SU-DHL-6 (cell line): ENCODE measurements at regions not wholly inside any gene's neighbourhood (a gene's known extent, or its start where the extent isn't known, plus 50 kb on each side); places are given as distances from the start of the nearest gene placed in this dataset.

ENCODE experiments used
- H2AFZ ChIP-seq: fragments of 200-600 bp; sonication (generic); 2 replicates; pipeline ENCODE4 v1.6.1; 2014; ENCODE audit warnings: low read depth, mild to moderate bottlenecking, moderate library complexity, mixed read lengths, antibody characterized with exemption, low read length; ENCODE audit not compliant: severe bottlenecking
- H3F3A ChIP-seq: fragments of 200-600 bp; shearing (Covaris generic); 2 replicates; pipeline ENCODE4 v1.6.0; 2016; ENCODE audit warnings: antibody characterized with exemption, mild to moderate bottlenecking; ENCODE audit not compliant: insufficient read depth
- H3K27ac ChIP-seq: fragments of 200-600 bp; sonication (generic); 2 replicates; pipeline ENCODE4 v1.5.1; 2016; ENCODE audit warnings: low read depth, mild to moderate bottlenecking, low read length, moderate library complexity, mixed read lengths
- H3K27me3 ChIP-seq: fragments of 200-600 bp; sonication (generic), shearing (Covaris generic); 2 replicates; pipeline ENCODE4 v1.6.0; 2014; ENCODE audit warnings: mild to moderate bottlenecking, low read length
- H3K36me3 ChIP-seq: fragments of 200-600 bp; sonication (generic); 2 replicates; pipeline ENCODE4 v1.6.1; 2014; ENCODE audit warnings: mild to moderate bottlenecking, low read length, mixed read lengths
- H3K4me2 ChIP-seq: fragments of 300-600, 200-600 bp; shearing (Covaris generic), sonication (generic); 2 replicates; pipeline ENCODE4 v1.6.0; 2014; ENCODE audit warnings: low read length, low read depth, mild to moderate bottlenecking; ENCODE audit not compliant: poor library complexity, severe bottlenecking
- H3K4me3 ChIP-seq: fragments of 200-600 bp; sonication (generic); 2 replicates; pipeline ENCODE4 v1.5.1; 2014; ENCODE audit warnings: antibody characterized with exemption, low read length, mild to moderate bottlenecking, mixed read lengths; ENCODE audit not compliant: insufficient read depth, poor library complexity, severe bottlenecking
- H3K79me2 ChIP-seq: fragments of 200-600 bp; sonication (generic); 2 replicates; pipeline ENCODE4 v1.6.1; 2014; ENCODE audit warnings: mild to moderate bottlenecking, low read length, moderate library complexity; ENCODE audit not compliant: insufficient read depth
- H3K9ac ChIP-seq: fragments of 200-600 bp; sonication (generic); 2 replicates; pipeline ENCODE4 v1.7.0; 2014; ENCODE audit warnings: mild to moderate bottlenecking, low read length
- H3K9me2 ChIP-seq: fragments of 200-600 bp; sonication (generic); replicated peaks from 2 replicates; pipeline ENCODE4 v1.6.1; 2014; ENCODE audit warnings: low read length; ENCODE audit not compliant: insufficient read depth
- H3K9me3 ChIP-seq: fragments of 200-600 bp; sonication (generic); 2 replicates; pipeline ENCODE4 v1.6.1; 2014; ENCODE audit warnings: low read length, mixed read lengths; ENCODE audit not compliant: insufficient read depth
- H4K20me1 ChIP-seq: fragments of 200-600 bp; sonication (generic); 2 replicates; pipeline ENCODE4 v1.6.1; 2014; ENCODE audit warnings: low read depth, mild to moderate bottlenecking, antibody characterized with exemption, low read length, moderate library complexity, mixed read lengths
- CTCF ChIP-seq: fragments of 200-600 bp; sonication (generic); IDR thresholded peaks from one replicate; pipeline ENCODE4 v1.5.1; 2017; ENCODE audit warnings: antibody characterized with exemption, mild to moderate bottlenecking, low read length, moderate library complexity; ENCODE audit not compliant: insufficient read depth, poor library complexity, severe bottlenecking
- EZH2phosphoT487 ChIP-seq: fragments of 200-600 bp; sonication (generic), shearing (Covaris generic); conservative IDR thresholded peaks from 2 replicates; pipeline ENCODE4 v1.6.1; 2018; ENCODE audit warnings: mild to moderate bottlenecking, antibody characterized with exemption, low read length, moderate library complexity, mixed read lengths

- Histone ChIP-seq H3K79me2 (no peaks in the 10 kb centered on the region), H3K9me3 (no peaks in the 10 kb centered on the region), H3K4me3 (no peak overlapping the region), H3F3A (no peaks in the 10 kb centered on the region), H3K4me2 (no peak overlapping the region), H3K27ac (no peak overlapping the region), H3K36me3 (no peaks in the 10 kb centered on the region), H3K9me2 (no peaks in the 10 kb centered on the region; the same call in 1 of the 2 replicates), H3K9ac (no peak overlapping the region), H4K20me1 (no peaks in the 10 kb centered on the region), H2AFZ (no peak overlapping the region), H3K27me3 (no peaks in the 10 kb centered on the region)
- no peak for TF ChIP-seq CTCF
- TF ChIP-seq EZH2phosphoT487 = no peak
These were observed 669.0 kb upstream of the CA10 start for GRCh38 chr17:52827526-52827925.

GRCh38 chr17:52824542-52824941 lies 666.0 kb upstream of the CA10 start:
- no peaks in the 10 kb centered on the region for H4K20me1 ChIP-seq
- H3K4me2 ChIP-seq = no peak overlapping the region
- H3K79me2 ChIP-seq = no peaks in the 10 kb centered on the region
- no peaks in the 10 kb centered on the region for H3K36me3 ChIP-seq
- H3K9me3 ChIP-seq = no peaks in the 10 kb centered on the region
- H3F3A ChIP-seq = no peaks in the 10 kb centered on the region
- H2AFZ ChIP-seq = no peak overlapping the region
- no peak for TF ChIP-seq CTCF
- TF ChIP-seq EZH2phosphoT487 = no peak
- no peak overlapping the region for H3K4me3 ChIP-seq
- no peaks in the 10 kb centered on the region; the same call in 1 of the 2 replicates for H3K9me2 ChIP-seq
- no peak overlapping the region for H3K9ac ChIP-seq
- no peak overlapping the region for H3K27ac ChIP-seq
- H3K27me3 ChIP-seq = no peaks in the 10 kb centered on the region

- H3K4me3 ChIP-seq = no peak overlapping the region
- H3K79me2 ChIP-seq = no peaks in the 10 kb centered on the region
- no peak overlapping the region for H3K9ac ChIP-seq
- H3K9me2 ChIP-seq = no peaks in the 10 kb centered on the region; the same call in 1 of the 2 replicates
- H3K36me3 ChIP-seq = no peaks in the 10 kb centered on the region
- no peak overlapping the region for H3K4me2 ChIP-seq
- no peaks in the 10 kb centered on the region for H3F3A ChIP-seq
- H4K20me1 ChIP-seq = no peaks in the 10 kb centered on the region
- H2AFZ ChIP-seq = no peak overlapping the region
- no peak overlapping the region for H3K27ac ChIP-seq
- TF ChIP-seq EZH2phosphoT487 (no peak), CTCF (no peak)
- H3K9me3 ChIP-seq = no peaks in the 10 kb centered on the region
- no peaks in the 10 kb centered on the region for H3K27me3 ChIP-seq
These were observed 664.6 kb upstream of the CA10 start for GRCh38 chr17:52823155-52823554.
